ENCODE measurements at regions not wholly inside any gene's neighbourhood (a gene's known extent, or its start where the extent isn't known, plus 50 kb on each side); places are given as distances from the start of the nearest gene placed in this dataset.

DNA sequence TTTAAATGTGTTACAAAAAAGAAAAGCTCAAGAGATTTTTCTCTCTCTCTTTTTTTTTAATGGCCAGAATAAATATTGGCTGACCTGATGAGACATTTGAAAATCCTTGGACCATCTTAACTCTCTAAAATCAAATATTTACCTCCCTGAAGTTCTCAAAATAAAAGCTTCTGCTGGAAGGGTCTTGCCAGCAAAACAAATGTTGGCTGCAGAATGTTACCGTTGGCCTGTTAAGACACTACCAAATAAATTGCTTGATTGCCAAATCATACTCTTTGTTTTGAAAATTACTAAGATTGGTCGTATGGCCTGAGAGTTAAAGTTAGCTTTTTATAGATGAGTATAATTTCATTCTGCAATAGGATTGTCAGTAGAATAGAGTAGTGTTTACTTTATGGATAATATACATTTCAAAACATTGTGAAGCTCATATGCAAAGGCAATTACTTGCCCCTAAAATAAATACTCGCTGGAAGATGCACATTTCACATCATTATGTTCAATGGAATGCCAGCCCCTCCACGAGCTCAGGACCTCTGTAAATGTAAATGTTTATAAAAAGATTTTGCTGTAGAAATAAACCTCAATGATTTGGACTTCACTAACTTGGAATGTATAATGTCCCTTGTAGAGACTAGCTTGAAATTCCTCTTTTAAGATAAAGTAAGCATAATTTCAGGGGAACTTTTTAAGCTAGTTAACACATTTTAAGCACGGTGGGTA is 193.4 kb downstream of the SOX11 start:
- Histone ChIP-seq H3K9ac (ENCODE audit: low read length) (no peak overlapping the region), H3K79me2 (ENCODE audit: low read length) (no peaks in the 10 kb centered on the region)

GRCh38 chr2:5886462-5886861 is 194.3 kb downstream of the SOX11 start:
- H4K20me1 ChIP-seq (ENCODE audit: insufficient read depth, low read depth, low read length): no peaks in the 10 kb centered on the region
- no peaks in the 10 kb centered on the region for H3K36me3 ChIP-seq (ENCODE audit: insufficient read depth, low read length)
- H3K9me2 ChIP-seq (replicated peaks; ENCODE audit: insufficient read depth, low read length): no peaks in the 10 kb centered on the region
- no peaks in the 10 kb centered on the region for H3K27me3 ChIP-seq (ENCODE audit: low read length)
- H2AFZ ChIP-seq (ENCODE audit: low read length): no peak overlapping the region
- no peaks in the 10 kb centered on the region for H3K4me1 ChIP-seq (ENCODE audit: low read length)
- no peak overlapping the region for H3K9ac ChIP-seq (ENCODE audit: low read length)
- no peak for DNase-seq
- H3K27ac ChIP-seq (ENCODE audit: low read length): no peak overlapping the region
- no peaks in the 10 kb centered on the region for H3K79me2 ChIP-seq (ENCODE audit: low read length)
- no peaks in the 10 kb centered on the region for H3K9me3 ChIP-seq (ENCODE audit: low read length)
- no peak overlapping the region for H3K4me2 ChIP-seq (ENCODE audit: low read depth, low read length, poor library complexity, severe bottlenecking)
- H3K4me3 ChIP-seq (ENCODE audit: low read length): no peak overlapping the region

More for the DNA sequence above, 193.4 kb downstream of the SOX11 start:
- no peaks in the 10 kb centered on the region for H3K9me2 ChIP-seq (replicated peaks; ENCODE audit: insufficient read depth, low read length)
- no peaks in the 10 kb centered on the region for H3K9me3 ChIP-seq (ENCODE audit: low read length)
- H4K20me1 ChIP-seq (ENCODE audit: insufficient read depth, low read depth, low read length): no peaks in the 10 kb centered on the region
- no peak overlapping the region for H3K27ac ChIP-seq (ENCODE audit: low read length)
- no peak overlapping the region for H3K4me3 ChIP-seq (ENCODE audit: low read length)
- no peak overlapping the region for H3K4me2 ChIP-seq (ENCODE audit: low read depth, low read length, poor library complexity, severe bottlenecking)
- H3K36me3 ChIP-seq (ENCODE audit: insufficient read depth, low read length): no peaks in the 10 kb centered on the region
- no peaks in the 10 kb centered on the region for H3K27me3 ChIP-seq (ENCODE audit: low read length)
- no peak for DNase-seq
- no peaks in the 10 kb centered on the region for H3K4me1 ChIP-seq (ENCODE audit: low read length)
- peak overlapping the region; percentile 21; the same call in 1 of the 2 replicates for H2AFZ ChIP-seq (ENCODE audit: low read length)

- Histone ChIP-seq H3K36me3 (ENCODE audit: insufficient read depth, low read length) (no peaks in the 10 kb centered on the region), H3K9ac (ENCODE audit: low read length) (no peak overlapping the region), H3K4me1 (ENCODE audit: low read length) (no peaks in the 10 kb centered on the region), H3K9me2 (replicated peaks; ENCODE audit: insufficient read depth, low read length) (no peaks in the 10 kb centered on the region), H3K4me2 (ENCODE audit: low read depth, low read length, poor library complexity, severe bottlenecking) (no peak overlapping the region), H3K79me2 (ENCODE audit: low read length) (no peaks in the 10 kb centered on the region), H2AFZ (ENCODE audit: low read length) (no peak overlapping the region), H3K9me3 (ENCODE audit: low read length) (no peaks in the 10 kb centered on the region), H3K4me3 (ENCODE audit: low read length) (no peak overlapping the region), H4K20me1 (ENCODE audit: insufficient read depth, low read depth, low read length) (no peaks in the 10 kb centered on the region), H3K27me3 (ENCODE audit: low read length) (no peaks in the 10 kb centered on the region), H3K27ac (ENCODE audit: low read length) (no peak overlapping the region)
- DNase-seq: no peak
These were observed 195.9 kb downstream of the SOX11 start for GRCh38 chr2:5888126-5888525.

- H3K36me3 ChIP-seq (ENCODE audit: insufficient read depth, low read length): no peaks in the 10 kb centered on the region
- no peaks in the 10 kb centered on the region for H3K4me1 ChIP-seq (ENCODE audit: low read length)
- no peak overlapping the region for H3K4me3 ChIP-seq (ENCODE audit: low read length)
- no peak overlapping the region for H2AFZ ChIP-seq (ENCODE audit: low read length)
- H3K9ac ChIP-seq (ENCODE audit: low read length): no peak overlapping the region
- no peaks in the 10 kb centered on the region for H3K9me2 ChIP-seq (replicated peaks; ENCODE audit: insufficient read depth, low read length)
- no peak overlapping the region for H3K4me2 ChIP-seq (ENCODE audit: low read depth, low read length, poor library complexity, severe bottlenecking)
- no peaks in the 10 kb centered on the region for H3K79me2 ChIP-seq (ENCODE audit: low read length)
- DNase-seq: no peak
- H4K20me1 ChIP-seq (ENCODE audit: insufficient read depth, low read depth, low read length): no peaks in the 10 kb centered on the region
- H3K9me3 ChIP-seq (ENCODE audit: low read length): no peaks in the 10 kb centered on the region
- H3K27me3 ChIP-seq (ENCODE audit: low read length): no peaks in the 10 kb centered on the region
- no peak overlapping the region for H3K27ac ChIP-seq (ENCODE audit: low read length)
These were observed 197.3 kb downstream of the SOX11 start for GRCh38 chr2:5889519-5889918.

GRCh38 chr2:5894355-5894754 is 202.2 kb downstream of the SOX11 start:
- H3K4me2 ChIP-seq (ENCODE audit: low read depth, low read length, poor library complexity, severe bottlenecking): no peak overlapping the region
- no peaks in the 10 kb centered on the region for H3K9me2 ChIP-seq (replicated peaks; ENCODE audit: insufficient read depth, low read length)
- no peaks in the 10 kb centered on the region for H4K20me1 ChIP-seq (ENCODE audit: insufficient read depth, low read depth, low read length)
- H3K4me1 ChIP-seq (ENCODE audit: low read length): no peaks in the 10 kb centered on the region
- no peak overlapping the region for H2AFZ ChIP-seq (ENCODE audit: low read length)
- H3K36me3 ChIP-seq (ENCODE audit: insufficient read depth, low read length): no peaks in the 10 kb centered on the region
- no peak overlapping the region for H3K4me3 ChIP-seq (ENCODE audit: low read length)
- no peak overlapping the region for H3K9ac ChIP-seq (ENCODE audit: low read length)
- H3K27ac ChIP-seq (ENCODE audit: low read length): no peak overlapping the region
- no peaks in the 10 kb centered on the region for H3K27me3 ChIP-seq (ENCODE audit: low read length)
- H3K79me2 ChIP-seq (ENCODE audit: low read length): no peaks in the 10 kb centered on the region
- no peak for DNase-seq
- no peaks in the 10 kb centered on the region for H3K9me3 ChIP-seq (ENCODE audit: low read length)

DNA sequence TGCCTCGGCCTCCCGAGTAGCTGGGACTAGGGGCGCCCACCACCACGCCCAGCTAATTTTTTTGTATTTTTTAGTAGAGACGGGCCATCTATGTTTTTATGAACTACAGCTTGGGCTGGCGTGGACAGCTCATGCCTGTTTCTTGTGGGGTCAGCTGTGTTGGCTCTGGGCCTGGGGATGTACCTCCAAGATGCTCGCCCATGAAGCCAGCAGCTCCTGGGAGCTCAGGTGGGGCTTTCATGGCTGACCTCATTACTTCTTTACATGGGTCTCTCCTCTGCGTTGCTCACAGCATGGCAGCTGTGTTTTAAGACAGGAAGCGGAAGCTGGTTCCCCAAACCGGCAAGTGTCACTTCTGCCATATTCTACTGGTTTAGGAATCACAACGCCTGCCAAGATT is 203.1 kb downstream of the SOX11 start:
- DNase-seq: no peak
- Histone ChIP-seq H3K9me3 (ENCODE audit: low read length) (no peaks in the 10 kb centered on the region), H4K20me1 (ENCODE audit: insufficient read depth, low read depth, low read length) (no peaks in the 10 kb centered on the region), H3K36me3 (ENCODE audit: insufficient read depth, low read length) (no peaks in the 10 kb centered on the region), H3K27me3 (ENCODE audit: low read length) (no peaks in the 10 kb centered on the region), H3K4me2 (ENCODE audit: low read depth, low read length, poor library complexity, severe bottlenecking) (no peak overlapping the region), H3K4me1 (ENCODE audit: low read length) (no peaks in the 10 kb centered on the region), H2AFZ (ENCODE audit: low read length) (no peak overlapping the region), H3K9me2 (replicated peaks; ENCODE audit: insufficient read depth, low read length) (no peaks in the 10 kb centered on the region), H3K9ac (ENCODE audit: low read length) (no peak overlapping the region), H3K79me2 (ENCODE audit: low read length) (no peaks in the 10 kb centered on the region), H3K4me3 (ENCODE audit: low read length) (no peak overlapping the region), H3K27ac (ENCODE audit: low read length) (no peak overlapping the region)

GRCh38 chr2:5897249-5897648 is 205.1 kb downstream of the SOX11 start:
- H3K27ac ChIP-seq (ENCODE audit: low read length): no peak overlapping the region

DNA sequence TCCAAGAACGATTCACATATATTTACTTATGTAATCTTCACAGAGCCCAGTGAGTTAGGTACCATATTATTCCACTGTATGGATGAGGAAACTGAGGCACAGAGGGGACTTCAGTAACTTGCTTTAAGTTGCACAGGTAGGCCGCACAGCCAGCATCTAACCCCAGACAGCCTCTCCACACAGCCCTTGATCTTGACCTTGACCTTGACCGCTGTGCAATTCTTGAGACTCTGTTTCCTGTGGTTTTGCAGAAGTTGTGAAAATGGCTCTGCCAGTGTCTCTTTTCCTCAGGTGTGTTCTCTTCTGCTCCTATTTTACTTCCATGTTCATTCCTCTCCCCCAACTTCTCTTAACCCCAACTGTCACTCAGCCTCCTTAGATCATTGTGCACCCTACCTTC is 206.5 kb downstream of the SOX11 start:
- H3K9me3 ChIP-seq (ENCODE audit: low read length): no peaks in the 10 kb centered on the region
- H3K4me1 ChIP-seq (ENCODE audit: low read length): no peaks in the 10 kb centered on the region
- no peaks in the 10 kb centered on the region for H3K79me2 ChIP-seq (ENCODE audit: low read length)
- no peak overlapping the region for H3K4me3 ChIP-seq (ENCODE audit: low read length)
- H3K27me3 ChIP-seq (ENCODE audit: low read length): no peaks in the 10 kb centered on the region
- DNase-seq: no peak
- H3K9me2 ChIP-seq (replicated peaks; ENCODE audit: insufficient read depth, low read length): no peaks in the 10 kb centered on the region
- no peak overlapping the region for H3K4me2 ChIP-seq (ENCODE audit: low read depth, low read length, poor library complexity, severe bottlenecking)
- no peak overlapping the region for H3K9ac ChIP-seq (ENCODE audit: low read length)
- H3K27ac ChIP-seq (ENCODE audit: low read length): no peak overlapping the region
- H2AFZ ChIP-seq (ENCODE audit: low read length): no peak overlapping the region
- no peaks in the 10 kb centered on the region for H3K36me3 ChIP-seq (ENCODE audit: insufficient read depth, low read length)
- H4K20me1 ChIP-seq (ENCODE audit: insufficient read depth, low read depth, low read length): no peaks in the 10 kb centered on the region

More at GRCh38 chr2:5897249-5897648, 205.1 kb downstream of the SOX11 start:
- Histone ChIP-seq H3K9me3 (ENCODE audit: low read length) (no peaks in the 10 kb centered on the region), H3K9me2 (replicated peaks; ENCODE audit: insufficient read depth, low read length) (no peaks in the 10 kb centered on the region), H3K36me3 (ENCODE audit: insufficient read depth, low read length) (no peaks in the 10 kb centered on the region), H3K9ac (ENCODE audit: low read length) (no peak overlapping the region), H4K20me1 (ENCODE audit: insufficient read depth, low read depth, low read length) (no peaks in the 10 kb centered on the region), H3K4me3 (ENCODE audit: low read length) (no peak overlapping the region), H3K27me3 (ENCODE audit: low read length) (no peaks in the 10 kb centered on the region), H2AFZ (ENCODE audit: low read length) (no peak overlapping the region), H3K4me1 (ENCODE audit: low read length) (no peaks in the 10 kb centered on the region), H3K79me2 (ENCODE audit: low read length) (no peaks in the 10 kb centered on the region), H3K4me2 (ENCODE audit: low read depth, low read length, poor library complexity, severe bottlenecking) (no peak overlapping the region)
- no peak for DNase-seq

All from Karpas-422 (cell line).